Uterus (tissue), 3 donors: ENCODE measurements at regions not wholly inside any gene's neighbourhood (a gene's known extent, or its start where the extent isn't known, plus 50 kb on each side); places are given as distances from the start of the nearest gene placed in this dataset.

Experiments
- DNase-seq, 2 donors: peaks; one replicate each; pipeline ENCODE4 v3.0.0-alpha.2; 2019 to 2020
- H3K27ac ChIP-seq, 2 donors: fragments of 200-600 bp; sonication (generic); 1 replicate in 1 of 2; 2 replicates in 1 of 2; pipeline ENCODE4 v1.5.1; 2016 to 2018
- H3K27me3 ChIP-seq, 2 donors: fragments of 200-600 bp; sonication (generic); one replicate each; pipeline ENCODE4 v1.5.1; 2018 to 2019; ENCODE audit warnings: control low read depth in 1 of 2
- H3K36me3 ChIP-seq, 2 donors: fragments of 200-600 bp; sonication (generic); one replicate each; pipeline ENCODE4 v1.5.1; 2019; ENCODE audit warnings: control low read depth in 1 of 2
- H3K4me1 ChIP-seq, 2 donors: fragments of 200-600 bp; sonication (generic); one replicate each; pipeline ENCODE4 v1.5.1; 2018 to 2019; ENCODE audit warnings: control low read depth in 1 of 2
- H3K4me3 ChIP-seq, 2 donors: fragments of 200-600 bp; sonication (generic); 1 replicate in 1 of 2; 2 replicates in 1 of 2; pipeline ENCODE4 v1.5.1; 2018 to 2019; ENCODE audit warnings: mild to moderate bottlenecking in 1 of 2
- H3K9me3 ChIP-seq, 2 donors: fragments of 200-600 bp; sonication (generic); one replicate each; pipeline ENCODE4 v1.5.1; 2019; ENCODE audit warnings: control low read depth in 1 of 2
- POLR2A ChIP-seq, 2 donors: fragments of 450-650 bp; IDR thresholded peaks; one replicate each; pipeline ENCODE4 v1.6.1; 2016; ENCODE audit warnings: antibody characterized with exemption in 2 of 2, mild to moderate bottlenecking in 1 of 2, moderate library complexity in 1 of 2
- intact Hi-C: fragments of 100-400 bp; cut with DNase I; formaldehyde crosslinking; loops from one replicate; pipeline ENCODE4 v1.15.1; 2023; ENCODE audit warnings: low total_unique reads
- TF ChIP-seq, protein P1 (sequence below), 4 experiments: fragments of 200-600 bp in 2 of 4; fragments of 450-650 bp in 2 of 4; sonication (generic) in 2 of 4; IDR thresholded peaks; one replicate each; pipeline ENCODE4 v1.5.1; 2016 to 2019; ENCODE audit warnings: antibody characterized with exemption in 4 of 4, mild to moderate bottlenecking in 2 of 4, moderate library complexity in 1 of 4
- donor health status: DM: yes; HTN: yes; CAD: no.

GRCh38 chr13:91272235-91272777, 75.2 kb upstream of the MIR17HG start:
- H3K9me3 ChIP-seq, result no peaks in the 10 kb centered on the region
- no peak for TF ChIP-seq POLR2A (IDR thresholded peaks at IDR 0.05)
- H3K36me3 ChIP-seq, result no peaks in the 10 kb centered on the region
- intact Hi-C loops, result no loop called here
- H3K4me3 ChIP-seq, result no peak overlapping the region
- no peaks in the 10 kb centered on the region for H3K27me3 ChIP-seq
- H3K4me1 ChIP-seq, result no peaks in the 10 kb centered on the region
- no peak overlapping the region for H3K27ac ChIP-seq
- no peak for DNase-seq

GRCh38 chr13:91273675-91274074, 73.8 kb upstream of the MIR17HG start:
- Histone ChIP-seq H3K4me3 (no peak overlapping the region), H3K9me3 (no peaks in the 10 kb centered on the region), H3K27ac (no peak overlapping the region), H3K36me3 (no peaks in the 10 kb centered on the region), H3K4me1 (no peaks in the 10 kb centered on the region), H3K27me3 (no peaks in the 10 kb centered on the region)
- DNase-seq, result no peak
- intact Hi-C loops, result no loop called here
- TF ChIP-seq, protein P1, sequence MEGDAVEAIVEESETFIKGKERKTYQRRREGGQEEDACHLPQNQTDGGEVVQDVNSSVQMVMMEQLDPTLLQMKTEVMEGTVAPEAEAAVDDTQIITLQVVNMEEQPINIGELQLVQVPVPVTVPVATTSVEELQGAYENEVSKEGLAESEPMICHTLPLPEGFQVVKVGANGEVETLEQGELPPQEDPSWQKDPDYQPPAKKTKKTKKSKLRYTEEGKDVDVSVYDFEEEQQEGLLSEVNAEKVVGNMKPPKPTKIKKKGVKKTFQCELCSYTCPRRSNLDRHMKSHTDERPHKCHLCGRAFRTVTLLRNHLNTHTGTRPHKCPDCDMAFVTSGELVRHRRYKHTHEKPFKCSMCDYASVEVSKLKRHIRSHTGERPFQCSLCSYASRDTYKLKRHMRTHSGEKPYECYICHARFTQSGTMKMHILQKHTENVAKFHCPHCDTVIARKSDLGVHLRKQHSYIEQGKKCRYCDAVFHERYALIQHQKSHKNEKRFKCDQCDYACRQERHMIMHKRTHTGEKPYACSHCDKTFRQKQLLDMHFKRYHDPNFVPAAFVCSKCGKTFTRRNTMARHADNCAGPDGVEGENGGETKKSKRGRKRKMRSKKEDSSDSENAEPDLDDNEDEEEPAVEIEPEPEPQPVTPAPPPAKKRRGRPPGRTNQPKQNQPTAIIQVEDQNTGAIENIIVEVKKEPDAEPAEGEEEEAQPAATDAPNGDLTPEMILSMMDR (IDR thresholded peaks at IDR 0.05), result no peak
- TF ChIP-seq POLR2A (IDR thresholded peaks at IDR 0.05), result no peak

DNA sequence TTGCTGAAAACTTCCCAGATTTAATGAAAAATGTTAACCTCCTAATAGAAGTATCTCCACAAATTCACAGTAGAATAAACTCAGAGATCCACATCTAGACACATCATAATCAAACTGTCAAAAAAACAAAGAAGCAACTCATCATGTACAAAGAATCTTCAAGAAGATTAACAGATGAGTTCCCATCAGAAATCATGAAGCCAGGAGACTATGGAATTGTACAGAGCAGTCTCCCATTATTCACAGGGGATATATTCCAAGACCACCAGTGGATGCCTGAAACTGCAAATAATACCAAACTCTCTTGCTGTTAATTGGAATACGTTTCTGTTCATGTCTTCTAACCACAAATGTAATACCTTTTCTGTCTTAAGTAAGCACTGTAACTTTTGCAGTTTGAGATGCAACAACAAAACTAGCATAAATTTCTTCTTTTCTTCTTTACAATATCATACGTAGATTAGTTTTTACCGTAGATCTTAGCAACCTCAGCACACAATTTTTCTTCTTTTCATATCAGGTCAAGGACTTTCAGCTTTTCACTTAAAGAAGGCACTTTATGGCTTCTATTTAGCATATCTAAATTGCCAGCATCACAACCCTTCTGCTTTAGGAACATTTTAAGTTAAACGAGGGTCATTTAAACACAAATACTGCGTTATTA, 70.3 kb upstream of the MIR17HG start:
- H3K4me1 ChIP-seq, result no peaks in the 10 kb centered on the region
- DNase-seq, result no peak
- no peak overlapping the region for H3K4me3 ChIP-seq
- TF ChIP-seq, protein P1 (IDR thresholded peaks at IDR 0.05), result no peak
- no peak for TF ChIP-seq POLR2A (IDR thresholded peaks at IDR 0.05)
- H3K27me3 ChIP-seq, result no peaks in the 10 kb centered on the region
- intact Hi-C loops, result no loop called here
- no peak overlapping the region for H3K27ac ChIP-seq
- H3K9me3 ChIP-seq, result no peaks in the 10 kb centered on the region
- no peaks in the 10 kb centered on the region for H3K36me3 ChIP-seq

GRCh38 chr13:91278291-91278690, 69.2 kb upstream of the MIR17HG start:
- intact Hi-C loops, result no loop called here
- TF ChIP-seq, protein P1 (IDR thresholded peaks at IDR 0.05), result no peak
- TF ChIP-seq POLR2A (IDR thresholded peaks at IDR 0.05), result no peak
- no peak for DNase-seq

GRCh38 chr13:91278888-91279287, 68.6 kb upstream of the MIR17HG start:
- no peaks in the 10 kb centered on the region for H3K9me3 ChIP-seq
- no peak overlapping the region for H3K27ac ChIP-seq
- no peaks in the 10 kb centered on the region for H3K27me3 ChIP-seq
- intact Hi-C loops, result no loop called here
- H3K4me3 ChIP-seq, result no peak overlapping the region
- H3K36me3 ChIP-seq, result no peaks in the 10 kb centered on the region
- TF ChIP-seq POLR2A (IDR thresholded peaks at IDR 0.05), result no peak
- TF ChIP-seq, protein P1 (IDR thresholded peaks at IDR 0.05), result no peak
- no peak for DNase-seq
- H3K4me1 ChIP-seq, result no peaks in the 10 kb centered on the region

More at GRCh38 chr13:91278291-91278690, 69.2 kb upstream of the MIR17HG start:
- H3K4me3 ChIP-seq, result no peak overlapping the region
- no peaks in the 10 kb centered on the region for H3K36me3 ChIP-seq
- H3K27me3 ChIP-seq, result no peaks in the 10 kb centered on the region
- H3K27ac ChIP-seq, result no peak overlapping the region
- H3K4me1 ChIP-seq, result no peaks in the 10 kb centered on the region
- no peaks in the 10 kb centered on the region for H3K9me3 ChIP-seq
